ENCODE measurements at regions not wholly inside any gene's neighbourhood (a gene's known extent, or its start where the extent isn't known, plus 50 kb on each side); places are given as distances from the start of the nearest gene placed in this dataset.

DNA sequence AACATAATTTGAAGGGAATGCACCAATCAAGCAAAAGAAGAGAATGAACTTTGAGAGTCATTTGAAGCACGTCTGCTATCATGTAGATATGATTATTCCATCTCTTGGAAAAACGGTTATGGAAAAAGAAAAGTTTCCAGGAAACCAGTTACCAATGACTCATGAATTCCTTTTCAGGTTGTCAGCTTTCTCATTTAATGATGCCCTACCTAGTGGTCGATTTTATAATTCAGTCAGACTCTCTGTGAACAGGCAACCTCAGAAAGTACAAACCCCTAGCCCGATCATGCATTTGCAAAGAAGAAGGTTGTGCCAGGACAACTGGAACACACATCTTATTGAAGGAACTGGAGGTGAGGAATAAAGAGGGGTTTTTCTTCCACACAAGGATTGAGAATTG, 355.1 kb upstream of the GRIA1 start:
- TF ChIP-seq, protein P1, sequence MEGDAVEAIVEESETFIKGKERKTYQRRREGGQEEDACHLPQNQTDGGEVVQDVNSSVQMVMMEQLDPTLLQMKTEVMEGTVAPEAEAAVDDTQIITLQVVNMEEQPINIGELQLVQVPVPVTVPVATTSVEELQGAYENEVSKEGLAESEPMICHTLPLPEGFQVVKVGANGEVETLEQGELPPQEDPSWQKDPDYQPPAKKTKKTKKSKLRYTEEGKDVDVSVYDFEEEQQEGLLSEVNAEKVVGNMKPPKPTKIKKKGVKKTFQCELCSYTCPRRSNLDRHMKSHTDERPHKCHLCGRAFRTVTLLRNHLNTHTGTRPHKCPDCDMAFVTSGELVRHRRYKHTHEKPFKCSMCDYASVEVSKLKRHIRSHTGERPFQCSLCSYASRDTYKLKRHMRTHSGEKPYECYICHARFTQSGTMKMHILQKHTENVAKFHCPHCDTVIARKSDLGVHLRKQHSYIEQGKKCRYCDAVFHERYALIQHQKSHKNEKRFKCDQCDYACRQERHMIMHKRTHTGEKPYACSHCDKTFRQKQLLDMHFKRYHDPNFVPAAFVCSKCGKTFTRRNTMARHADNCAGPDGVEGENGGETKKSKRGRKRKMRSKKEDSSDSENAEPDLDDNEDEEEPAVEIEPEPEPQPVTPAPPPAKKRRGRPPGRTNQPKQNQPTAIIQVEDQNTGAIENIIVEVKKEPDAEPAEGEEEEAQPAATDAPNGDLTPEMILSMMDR (IDR thresholded peaks at IDR 0.05) = no peak
- TF ChIP-seq ZFP36 (IDR thresholded peaks at IDR 0.05; ENCODE audit: borderline replicate concordance, partially characterized antibody) (no peak), RNF2 (IDR thresholded peaks at IDR 0.05; ENCODE audit: borderline replicate concordance, low read depth) (no peak), RFX5 (IDR thresholded peaks at IDR 0.05) (no peak), POLR2A (IDR thresholded peaks at IDR 0.05; ENCODE audit: low read length) (no peak), CHD4 (IDR thresholded peaks at IDR 0.05; ENCODE audit: borderline replicate concordance) (no peak), SREBF2 (IDR thresholded peaks at IDR 0.05) (no peak), SMC3 (IDR thresholded peaks at IDR 0.05) (no peak), TFCP2L1 (CRISPR knock-in tag; IDR thresholded peaks at IDR 0.05) (no peak), JUN (IDR thresholded peaks at IDR 0.05) (no peak)
- TF ChIP-seq, protein P2, sequence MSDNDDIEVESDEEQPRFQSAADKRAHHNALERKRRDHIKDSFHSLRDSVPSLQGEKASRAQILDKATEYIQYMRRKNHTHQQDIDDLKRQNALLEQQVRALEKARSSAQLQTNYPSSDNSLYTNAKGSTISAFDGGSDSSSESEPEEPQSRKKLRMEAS (IDR thresholded peaks at IDR 0.05) = no peak
- TF ChIP-seq, protein P3, sequence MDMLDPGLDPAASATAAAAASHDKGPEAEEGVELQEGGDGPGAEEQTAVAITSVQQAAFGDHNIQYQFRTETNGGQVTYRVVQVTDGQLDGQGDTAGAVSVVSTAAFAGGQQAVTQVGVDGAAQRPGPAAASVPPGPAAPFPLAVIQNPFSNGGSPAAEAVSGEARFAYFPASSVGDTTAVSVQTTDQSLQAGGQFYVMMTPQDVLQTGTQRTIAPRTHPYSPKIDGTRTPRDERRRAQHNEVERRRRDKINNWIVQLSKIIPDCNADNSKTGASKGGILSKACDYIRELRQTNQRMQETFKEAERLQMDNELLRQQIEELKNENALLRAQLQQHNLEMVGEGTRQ (IDR thresholded peaks at IDR 0.05) = no peak
